GM18505 (cell line): ENCODE measurements at regions not wholly inside any gene's neighbourhood (a gene's known extent, or its start where the extent isn't known, plus 50 kb on each side); places are given as distances from the start of the nearest gene placed in this dataset.
A peak's percentile ranks its signal among the peaks of the same experiment; 100 is the strongest.

Experiments
- ATAC-seq: cut with Tn5 transposase; IDR thresholded peaks from one replicate; pipeline ENCODE4 v1.9.1; 2021; ENCODE audit not compliant: unreplicated experiment
- POLR2A ChIP-seq: IDR thresholded peaks from 4 replicates; pipeline ENCODE4 v1.6.1; 2011; ENCODE audit warnings: borderline replicate concordance; ENCODE audit not compliant: insufficient read depth, insufficient read length; ENCODE audit errors: extremely low read depth

GRCh38 chr16:73339821-73340220, 291.9 kb upstream of the ZFHX3 start:
- TF ChIP-seq POLR2A: no peak
- ATAC-seq: no peak

- ATAC-seq: no peak
- TF ChIP-seq POLR2A: no peak
Measured at GRCh38 chr16:73337373-73338296, 289.7 kb upstream of the ZFHX3 start.

GRCh38 chr16:73329358-73330286, 281.7 kb upstream of the ZFHX3 start:
- ATAC-seq: no peak
- TF ChIP-seq POLR2A: no peak

GRCh38 chr16:73326770-73327470, 279.0 kb upstream of the ZFHX3 start:
- no peak for ATAC-seq
- no peak for TF ChIP-seq POLR2A

- ATAC-seq: no peak
Measured at GRCh38 chr16:73326221-73326620, 278.3 kb upstream of the ZFHX3 start.

GRCh38 chr16:73323880-73324279, 276.0 kb upstream of the ZFHX3 start:
- no peak for TF ChIP-seq POLR2A
- no peak for ATAC-seq

More at GRCh38 chr16:73326221-73326620, 278.3 kb upstream of the ZFHX3 start:
- TF ChIP-seq POLR2A: no peak

- no peak for ATAC-seq
- no peak for TF ChIP-seq POLR2A
Measured at GRCh38 chr16:73322856-73323255, 274.9 kb upstream of the ZFHX3 start.

- ATAC-seq: no peak
- no peak for TF ChIP-seq POLR2A
Measured at GRCh38 chr16:73321853-73322252, 273.9 kb upstream of the ZFHX3 start.

GRCh38 chr16:73319737-73320136, 271.8 kb upstream of the ZFHX3 start:
- ATAC-seq: no peak
- TF ChIP-seq POLR2A: no peak

GRCh38 chr16:73319261-73319660, 271.3 kb upstream of the ZFHX3 start:
- ATAC-seq: no peak
- TF ChIP-seq POLR2A: no peak

- no peak for TF ChIP-seq POLR2A
- ATAC-seq: no peak
Measured at GRCh38 chr16:73317321-73317857, 269.5 kb upstream of the ZFHX3 start.

GRCh38 chr16:73315645-73316044, 267.7 kb upstream of the ZFHX3 start:
- TF ChIP-seq POLR2A: no peak
- peak; percentile 86 for ATAC-seq

GRCh38 chr16:73313950-73314349, 266.0 kb upstream of the ZFHX3 start:
- no peak for TF ChIP-seq POLR2A

More at GRCh38 chr16:73313950-73314349, 266.0 kb upstream of the ZFHX3 start:
- ATAC-seq: no peak
